Hematopoietic multipotent progenitor cell (in vitro differentiated cells): ENCODE measurements at regions not wholly inside any gene's neighbourhood (a gene's known extent, or its start where the extent isn't known, plus 50 kb on each side); places are given as distances from the start of the nearest gene placed in this dataset.

Experiments used
- DNase-seq, 3 donors: peaks; one replicate each; pipeline ENCODE4 v3.0.0-alpha.2; 2011 to 2015; ENCODE audit warnings: low read depth in 2 of 3, low spot score in 2 of 3

GRCh38 chr20:63128956-63129355, 87.0 kb downstream of the YTHDF1 start:
- DNase-seq, result no peak

DNA sequence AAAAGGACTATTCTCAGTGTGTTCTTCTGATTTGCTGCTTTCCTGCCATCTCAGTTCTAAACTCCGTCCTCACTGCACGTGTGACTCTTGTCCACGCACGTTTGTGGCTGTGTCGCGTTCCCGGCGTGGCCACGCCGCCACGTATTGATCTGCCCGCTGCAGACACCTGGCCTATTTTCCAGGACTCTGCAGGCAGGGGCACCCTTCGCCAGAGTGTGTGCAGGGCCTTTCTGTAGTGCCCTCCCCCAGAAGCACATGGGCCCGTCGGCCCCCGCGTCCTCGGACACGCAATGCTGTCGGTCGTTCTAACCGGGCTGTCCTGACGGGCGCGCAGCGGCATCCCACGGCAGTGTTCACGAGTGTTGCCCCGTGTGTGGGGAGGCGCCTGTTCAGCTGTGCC, 87.6 kb downstream of the YTHDF1 start:
- DNase-seq, result no peak

GRCh38 chr20:63127700-63128364, 88.1 kb downstream of the YTHDF1 start:
- DNase-seq, result no peak

- no peak for DNase-seq
Measured at GRCh38 chr20:63126876-63127699, 88.8 kb downstream of the YTHDF1 start.

GRCh38 chr20:63125838-63126601, 89.9 kb downstream of the YTHDF1 start:
- no peak for DNase-seq

DNA sequence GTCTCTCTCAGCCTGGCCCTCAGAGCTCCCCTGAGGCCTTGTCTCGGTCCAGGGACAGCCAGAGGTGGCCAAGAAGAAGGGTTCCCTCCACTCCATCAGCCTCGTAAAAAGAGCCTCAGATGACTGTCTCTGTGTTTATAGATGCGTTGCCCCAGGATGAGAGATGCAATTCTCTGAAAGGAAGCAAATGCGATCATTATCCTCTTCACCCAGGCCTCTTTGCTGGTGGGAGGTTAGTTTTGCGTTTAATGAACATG, 90.4 kb downstream of the YTHDF1 start:
- no peak for DNase-seq

DNA sequence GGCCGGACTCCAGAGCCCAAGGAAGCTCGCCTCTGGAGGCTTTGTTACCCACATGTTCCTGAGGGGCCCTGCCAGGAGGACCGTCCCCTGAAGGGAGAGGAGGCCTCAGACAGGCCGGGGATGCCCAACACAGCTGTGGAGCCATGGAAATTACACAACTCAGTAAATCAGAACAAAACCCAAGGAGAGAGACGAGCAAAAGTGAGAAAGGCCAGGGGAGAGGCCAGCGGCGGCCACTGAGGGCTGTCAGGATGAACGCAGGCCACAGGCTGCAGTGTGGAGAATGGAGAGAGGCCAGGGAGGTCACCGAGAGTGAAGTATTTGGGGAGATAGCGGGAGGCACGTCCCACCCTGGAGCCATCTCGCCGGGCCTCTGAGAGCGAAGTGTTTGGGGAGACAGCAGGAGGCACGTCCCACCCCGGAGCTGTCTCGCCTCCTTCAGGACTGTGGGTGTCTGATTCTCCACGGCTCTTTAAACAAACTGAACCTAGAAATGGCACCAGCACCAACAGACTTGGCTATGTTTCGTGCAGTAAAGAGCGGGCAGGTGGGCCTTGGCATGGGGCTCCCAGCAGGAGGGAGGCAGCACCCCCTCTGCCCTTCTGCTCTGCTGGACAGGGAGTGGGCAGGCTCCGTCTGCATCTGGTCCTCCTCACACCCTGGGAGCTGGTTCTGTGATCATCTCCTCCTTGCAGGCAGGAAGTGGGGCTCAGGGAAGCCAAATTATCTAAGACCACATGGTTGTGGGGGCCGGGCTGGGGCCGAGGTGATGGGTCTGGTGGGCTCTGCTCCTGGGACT, 91.0 kb downstream of the YTHDF1 start:
- DNase-seq, result no peak

GRCh38 chr20:63124092-63124781, 91.7 kb downstream of the YTHDF1 start:
- no peak for DNase-seq

DNA sequence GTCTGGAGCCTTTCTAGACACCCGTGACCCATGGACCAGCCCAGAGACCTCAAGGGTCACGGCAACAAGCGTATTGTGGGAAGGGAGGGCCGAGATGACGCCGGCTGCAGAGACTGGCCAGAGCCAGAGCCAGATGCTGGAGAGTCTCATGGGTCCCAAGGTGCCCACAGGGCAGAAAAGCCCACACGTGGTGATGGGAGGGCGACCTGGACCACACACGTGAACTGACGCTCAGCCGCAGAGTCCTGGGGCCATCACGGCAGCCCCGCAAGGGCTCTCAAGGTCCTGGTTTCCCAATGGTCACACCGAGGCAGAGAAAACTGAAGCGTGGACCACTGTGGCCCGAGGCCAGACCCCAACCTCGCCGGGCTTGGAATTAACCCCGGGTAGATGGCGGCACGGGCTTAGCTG, 92.6 kb downstream of the YTHDF1 start:
- no peak for DNase-seq

GRCh38 chr20:63122626-63123025, 93.3 kb downstream of the YTHDF1 start:
- no peak for DNase-seq

DNA sequence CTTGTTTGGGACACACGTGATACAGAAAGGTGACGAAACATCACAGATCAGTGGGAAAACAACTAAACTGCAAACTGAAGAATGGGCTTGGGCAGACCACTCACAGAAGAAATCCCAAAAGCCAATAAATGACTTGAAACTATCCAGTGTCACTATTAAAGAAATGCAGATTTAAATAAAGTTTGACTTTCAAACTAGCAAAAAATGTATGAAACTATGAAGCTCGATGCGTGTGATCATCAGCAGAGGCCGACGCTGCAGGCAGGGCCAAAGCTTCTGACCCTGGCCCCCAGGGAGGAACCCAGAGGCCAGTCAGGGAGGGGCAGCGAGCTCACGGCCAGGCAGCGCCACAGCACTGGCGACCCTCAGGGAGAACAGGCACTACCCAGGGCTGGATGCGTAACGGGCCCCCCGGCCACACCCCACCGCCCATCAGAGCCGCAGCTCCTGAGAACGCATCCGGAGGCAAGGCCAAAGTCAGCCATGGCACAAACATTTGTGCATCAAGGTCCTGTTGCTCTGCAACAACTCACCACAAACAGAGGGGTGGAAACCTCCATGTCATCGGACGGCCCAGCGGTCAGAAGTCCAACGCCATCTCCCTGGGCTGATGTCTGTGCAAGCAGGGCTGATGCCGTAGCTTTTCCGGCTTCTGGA, 94.1 kb downstream of the YTHDF1 start:
- no peak for DNase-seq

GRCh38 chr20:63121246-63121645, 94.7 kb downstream of the YTHDF1 start:
- DNase-seq, result no peak

GRCh38 chr20:63120808-63121090, 95.2 kb downstream of the YTHDF1 start:
- no peak for DNase-seq

- DNase-seq, result no peak
Measured at GRCh38 chr20:63119963-63120807, 95.7 kb downstream of the YTHDF1 start.

DNA sequence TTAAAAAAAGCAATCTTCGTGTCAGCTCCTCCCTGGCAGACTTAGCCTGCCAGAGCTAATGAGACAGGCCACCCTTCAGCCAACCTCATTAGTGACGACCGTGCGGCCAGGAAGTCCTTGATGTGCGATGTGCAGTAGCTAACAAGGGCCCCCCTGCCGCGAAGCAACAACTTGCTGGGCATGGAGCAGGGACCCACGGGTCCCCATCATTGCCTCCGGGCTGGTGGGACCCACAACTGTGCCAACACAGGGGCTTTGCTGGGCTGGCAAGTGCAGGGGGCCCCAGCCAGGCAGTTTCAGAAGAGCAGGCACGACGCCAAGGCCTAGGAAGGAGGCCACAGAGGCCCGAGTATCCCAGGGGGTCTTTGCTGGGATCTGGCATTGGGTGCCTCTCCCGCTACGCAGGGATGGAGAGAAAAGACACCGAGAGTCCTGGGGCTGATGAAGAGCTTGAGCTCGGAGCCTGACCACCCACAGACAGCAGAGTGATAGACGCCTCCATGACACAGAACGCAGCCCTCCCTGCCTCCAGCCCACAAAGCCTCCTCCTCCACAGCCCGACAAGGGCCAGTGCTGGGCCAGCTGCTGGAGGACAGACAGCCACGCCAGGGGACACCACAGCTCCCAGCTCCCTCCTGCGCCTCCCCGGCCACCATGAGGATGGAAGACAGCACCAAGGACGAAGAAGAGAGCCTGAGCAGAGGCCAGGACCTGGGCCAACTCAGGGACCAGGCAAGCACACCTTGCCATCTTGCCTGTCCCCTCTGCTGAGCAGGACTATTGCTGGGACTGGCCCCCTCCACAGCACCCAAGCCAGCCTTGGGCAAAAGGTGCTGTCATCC, 96.6 kb downstream of the YTHDF1 start:
- no peak for DNase-seq

- DNase-seq, result no peak
Measured at GRCh38 chr20:63118303-63119120, 97.4 kb downstream of the YTHDF1 start.

DNA sequence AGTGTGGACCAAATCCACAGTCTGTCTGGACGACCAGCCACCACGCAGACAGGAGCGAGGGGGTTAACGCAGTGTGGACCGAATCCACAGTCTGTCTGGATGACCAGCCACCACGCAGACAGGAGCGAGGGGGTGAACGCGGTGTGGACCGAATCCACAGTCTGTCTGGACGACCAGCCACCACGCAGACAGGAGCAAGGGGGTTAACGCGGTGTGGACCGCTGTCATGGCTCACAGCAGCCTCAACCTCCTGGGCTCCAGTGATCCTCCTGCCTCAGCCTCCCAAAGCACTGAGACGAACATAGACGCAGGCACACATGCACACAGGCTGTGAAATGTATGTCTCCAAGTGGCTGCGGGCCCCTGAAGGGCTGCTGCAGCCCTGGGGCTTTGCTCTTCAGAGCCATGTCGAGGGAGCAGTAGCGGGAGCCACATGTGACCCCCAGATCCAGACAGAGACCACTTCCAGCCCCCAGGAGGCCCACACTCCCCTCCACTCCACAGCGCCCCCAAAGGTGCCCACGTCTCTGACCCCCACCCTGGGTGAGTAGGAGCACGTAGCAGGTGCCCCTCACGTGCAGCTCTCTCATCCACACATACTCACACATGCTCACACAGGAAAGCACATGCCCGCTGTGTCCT, 98.1 kb downstream of the YTHDF1 start:
- no peak for DNase-seq
